ENCODE measurements at regions not wholly inside any gene's neighbourhood (a gene's known extent, or its start where the extent isn't known, plus 50 kb on each side); places are given as distances from the start of the nearest gene placed in this dataset.

GRCh38 chr14:101465795-101466448, 95.4 kb upstream of the DIO3 start:
- TF ChIP-seq, protein P1, sequence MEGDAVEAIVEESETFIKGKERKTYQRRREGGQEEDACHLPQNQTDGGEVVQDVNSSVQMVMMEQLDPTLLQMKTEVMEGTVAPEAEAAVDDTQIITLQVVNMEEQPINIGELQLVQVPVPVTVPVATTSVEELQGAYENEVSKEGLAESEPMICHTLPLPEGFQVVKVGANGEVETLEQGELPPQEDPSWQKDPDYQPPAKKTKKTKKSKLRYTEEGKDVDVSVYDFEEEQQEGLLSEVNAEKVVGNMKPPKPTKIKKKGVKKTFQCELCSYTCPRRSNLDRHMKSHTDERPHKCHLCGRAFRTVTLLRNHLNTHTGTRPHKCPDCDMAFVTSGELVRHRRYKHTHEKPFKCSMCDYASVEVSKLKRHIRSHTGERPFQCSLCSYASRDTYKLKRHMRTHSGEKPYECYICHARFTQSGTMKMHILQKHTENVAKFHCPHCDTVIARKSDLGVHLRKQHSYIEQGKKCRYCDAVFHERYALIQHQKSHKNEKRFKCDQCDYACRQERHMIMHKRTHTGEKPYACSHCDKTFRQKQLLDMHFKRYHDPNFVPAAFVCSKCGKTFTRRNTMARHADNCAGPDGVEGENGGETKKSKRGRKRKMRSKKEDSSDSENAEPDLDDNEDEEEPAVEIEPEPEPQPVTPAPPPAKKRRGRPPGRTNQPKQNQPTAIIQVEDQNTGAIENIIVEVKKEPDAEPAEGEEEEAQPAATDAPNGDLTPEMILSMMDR (IDR thresholded peaks at IDR 0.05; ENCODE audit: insufficient read depth, low read length, poor library complexity, severe bottlenecking) = no peak
- no peak for TF ChIP-seq EZH2phosphoT487 (conservative IDR thresholded peaks at IDR 0.05; ENCODE audit: low read length)
